ENCODE measurements at regions not wholly inside any gene's neighbourhood (a gene's known extent, or its start where the extent isn't known, plus 50 kb on each side); places are given as distances from the start of the nearest gene placed in this dataset.

GRCh38 chr2:3041246-3041645, 336.4 kb downstream of the EIPR1 start:
- no peak overlapping the region for H3K27ac Mint-ChIP-seq
- no peaks in the 10 kb centered on the region for H3K36me3 Mint-ChIP-seq
- H3K27me3 ChIP-seq (ENCODE audit: insufficient read depth, low read length, poor library complexity, severe bottlenecking) = no peaks in the 10 kb centered on the region
- no peaks in the 10 kb centered on the region for H3K9me3 ChIP-seq (ENCODE audit: low read length)
- CTCF ChIA-PET = no interaction called here
- no peak overlapping the region for H3K4me3 ChIP-seq (ENCODE audit: low read length)
- POLR2A ChIA-PET = no interaction called here
- H3K27ac ChIP-seq (ENCODE audit: low read depth, low read length) = no peak overlapping the region
- H3K4me3 Mint-ChIP-seq = no peak overlapping the region
- peaks cover 3 to 5% of the 10 kb centered on the region in 2 donors for H3K27me3 Mint-ChIP-seq
- H3K9me3 Mint-ChIP-seq = peaks cover 0 to 1% (median 0%) of the 10 kb centered on the region in 5 donors
- H3K4me1 Mint-ChIP-seq = no peaks in the 10 kb centered on the region
- no peak for DNase-seq
- H3K4me1 ChIP-seq (ENCODE audit: insufficient read depth, low read length) = no peaks in the 10 kb centered on the region
- H3K36me3 ChIP-seq (ENCODE audit: insufficient read depth, low read length) = no peaks in the 10 kb centered on the region

GRCh38 chr2:3040496-3041140, 337.0 kb downstream of the EIPR1 start:
- Mint-ChIP-seq H3K9me3 (peaks cover 0 to 1% (median 0%) of the 10 kb centered on the region in 5 donors), H3K4me3 (no peak overlapping the region), H3K27ac (peak overlapping the region in 1 of 8 donors; percentile 4), H3K27me3 (peaks cover 3 to 5% of the 10 kb centered on the region in 2 donors), H3K36me3 (no peaks in the 10 kb centered on the region), H3K4me1 (no peaks in the 10 kb centered on the region)
- Histone ChIP-seq H3K9me3 (ENCODE audit: low read length) (no peaks in the 10 kb centered on the region), H3K4me1 (ENCODE audit: insufficient read depth, low read length) (no peaks in the 10 kb centered on the region), H3K27ac (ENCODE audit: low read depth, low read length) (no peak overlapping the region), H3K36me3 (ENCODE audit: insufficient read depth, low read length) (no peaks in the 10 kb centered on the region), H3K4me3 (ENCODE audit: low read length) (no peak overlapping the region), H3K27me3 (ENCODE audit: insufficient read depth, low read length, poor library complexity, severe bottlenecking) (no peaks in the 10 kb centered on the region)
- no peak for DNase-seq
- ChIA-PET POLR2A (no interaction called here), CTCF (no interaction called here)

GRCh38 chr2:3040066-3040428, 337.6 kb downstream of the EIPR1 start:
- Histone ChIP-seq H3K4me1 (ENCODE audit: insufficient read depth, low read length) (no peaks in the 10 kb centered on the region), H3K27me3 (ENCODE audit: insufficient read depth, low read length, poor library complexity, severe bottlenecking) (no peaks in the 10 kb centered on the region), H3K27ac (ENCODE audit: low read depth, low read length) (no peak overlapping the region), H3K36me3 (ENCODE audit: insufficient read depth, low read length) (no peaks in the 10 kb centered on the region), H3K4me3 (ENCODE audit: low read length) (no peak overlapping the region), H3K9me3 (ENCODE audit: low read length) (no peaks in the 10 kb centered on the region)
- POLR2A ChIA-PET = no interaction called here
- no peak for DNase-seq
- Mint-ChIP-seq H3K4me1 (no peaks in the 10 kb centered on the region), H3K27ac (no peak overlapping the region), H3K36me3 (no peaks in the 10 kb centered on the region), H3K9me3 (peaks cover 0 to 1% (median 0%) of the 10 kb centered on the region in 5 donors), H3K4me3 (no peak overlapping the region), H3K27me3 (peaks cover 3 to 5% of the 10 kb centered on the region in 2 donors)
- CTCF ChIA-PET = no interaction called here

- Histone ChIP-seq H3K9me3 (ENCODE audit: low read length) (no peaks in the 10 kb centered on the region), H3K4me3 (ENCODE audit: low read length) (no peak overlapping the region), H3K36me3 (ENCODE audit: insufficient read depth, low read length) (no peaks in the 10 kb centered on the region), H3K27ac (ENCODE audit: low read depth, low read length) (no peak overlapping the region), H3K27me3 (ENCODE audit: insufficient read depth, low read length, poor library complexity, severe bottlenecking) (no peaks in the 10 kb centered on the region), H3K4me1 (ENCODE audit: insufficient read depth, low read length) (no peaks in the 10 kb centered on the region)
- POLR2A ChIA-PET = no interaction called here
- Mint-ChIP-seq H3K36me3 (no peaks in the 10 kb centered on the region), H3K4me1 (no peaks in the 10 kb centered on the region), H3K4me3 (no peak overlapping the region), H3K27me3 (peaks cover 4 to 5% of the 10 kb centered on the region in 2 donors), H3K9me3 (peaks cover 0 to 1% (median 0%) of the 10 kb centered on the region in 5 donors), H3K27ac (no peak overlapping the region)
- DNase-seq = no peak
- CTCF ChIA-PET = no interaction called here
Measured at GRCh38 chr2:3039188-3040065, 338.2 kb downstream of the EIPR1 start.

GRCh38 chr2:3038636-3039035, 339.0 kb downstream of the EIPR1 start:
- Histone ChIP-seq H3K4me1 (ENCODE audit: insufficient read depth, low read length) (no peaks in the 10 kb centered on the region), H3K27ac (ENCODE audit: low read depth, low read length) (no peak overlapping the region), H3K27me3 (ENCODE audit: insufficient read depth, low read length, poor library complexity, severe bottlenecking) (no peaks in the 10 kb centered on the region), H3K4me3 (ENCODE audit: low read length) (no peak overlapping the region), H3K36me3 (ENCODE audit: insufficient read depth, low read length) (no peaks in the 10 kb centered on the region), H3K9me3 (ENCODE audit: low read length) (no peaks in the 10 kb centered on the region)
- ChIA-PET POLR2A (no interaction called here), CTCF (no interaction called here)
- Mint-ChIP-seq H3K27ac (no peak overlapping the region), H3K9me3 (peaks cover 0 to 1% (median 0%) of the 10 kb centered on the region in 5 donors), H3K27me3 (peaks cover 3 to 5% of the 10 kb centered on the region in 2 donors), H3K4me3 (no peak overlapping the region), H3K36me3 (no peaks in the 10 kb centered on the region), H3K4me1 (no peaks in the 10 kb centered on the region)
- DNase-seq = no peak

- CTCF ChIA-PET = no interaction called here
Measured at GRCh38 chr2:3037196-3038194, 340.1 kb downstream of the EIPR1 start.

GRCh38 chr2:3036432-3037125, 341.0 kb downstream of the EIPR1 start:
- Histone ChIP-seq H3K36me3 (ENCODE audit: insufficient read depth, low read length) (no peaks in the 10 kb centered on the region), H3K27me3 (ENCODE audit: insufficient read depth, low read length, poor library complexity, severe bottlenecking) (no peaks in the 10 kb centered on the region), H3K4me1 (ENCODE audit: insufficient read depth, low read length) (no peaks in the 10 kb centered on the region), H3K9me3 (ENCODE audit: low read length) (no peaks in the 10 kb centered on the region), H3K4me3 (ENCODE audit: low read length) (no peak overlapping the region), H3K27ac (ENCODE audit: low read depth, low read length) (no peak overlapping the region)
- CTCF ChIA-PET = no interaction called here
- Mint-ChIP-seq H3K36me3 (no peaks in the 10 kb centered on the region), H3K9me3 (peaks cover 0 to 3% (median 2%) of the 10 kb centered on the region in 5 donors), H3K27me3 (peaks cover 3 to 5% of the 10 kb centered on the region in 2 donors), H3K27ac (no peak overlapping the region), H3K4me3 (no peak overlapping the region), H3K4me1 (no peaks in the 10 kb centered on the region)
- DNase-seq = no peak
- POLR2A ChIA-PET = no interaction called here

More at GRCh38 chr2:3037196-3038194, 340.1 kb downstream of the EIPR1 start:
- H3K4me1 ChIP-seq (ENCODE audit: insufficient read depth, low read length) = no peaks in the 10 kb centered on the region
- no peaks in the 10 kb centered on the region for H3K36me3 ChIP-seq (ENCODE audit: insufficient read depth, low read length)
- no peak overlapping the region for H3K27ac ChIP-seq (ENCODE audit: low read depth, low read length)
- H3K9me3 Mint-ChIP-seq = peaks cover 0 to 3% (median 2%) of the 10 kb centered on the region in 5 donors
- no peaks in the 10 kb centered on the region for H3K27me3 ChIP-seq (ENCODE audit: insufficient read depth, low read length, poor library complexity, severe bottlenecking)
- no peak overlapping the region for H3K27ac Mint-ChIP-seq
- DNase-seq = no peak
- H3K4me3 ChIP-seq (ENCODE audit: low read length) = no peak overlapping the region
- H3K27me3 Mint-ChIP-seq = peaks cover 3 to 5% of the 10 kb centered on the region in 2 donors
- no peaks in the 10 kb centered on the region for H3K9me3 ChIP-seq (ENCODE audit: low read length)
- no peaks in the 10 kb centered on the region for H3K4me1 Mint-ChIP-seq
- no peak overlapping the region for H3K4me3 Mint-ChIP-seq
- POLR2A ChIA-PET = no interaction called here
- no peaks in the 10 kb centered on the region for H3K36me3 Mint-ChIP-seq
